ENCODE measurements at regions not wholly inside any gene's neighbourhood (a gene's known extent, or its start where the extent isn't known, plus 50 kb on each side); places are given as distances from the start of the nearest gene placed in this dataset.

GRCh38 chr12:63415357-63415756 is 252.9 kb downstream of the DPY19L2 start:
- Histone ChIP-seq H3K27me3 (replicated peaks; ENCODE audit: insufficient read depth) (no peaks in the 10 kb centered on the region), H3F3A (ENCODE audit: insufficient read depth) (no peaks in the 10 kb centered on the region), H4K20me1 (ENCODE audit: insufficient read depth) (no peaks in the 10 kb centered on the region), H3K4me2 (ENCODE audit: unreplicated experiment) (no peak overlapping the region), H3K79me2 (ENCODE audit: insufficient read depth) (no peaks in the 10 kb centered on the region), H3K9me2 (ENCODE audit: insufficient read depth) (no peaks in the 10 kb centered on the region), H3K4me1 (ENCODE audit: insufficient read depth) (no peaks in the 10 kb centered on the region), H3K9me3 (ENCODE audit: low read depth) (no peaks in the 10 kb centered on the region), H3K9ac (no peak overlapping the region), H3K36me3 (ENCODE audit: low read depth) (no peaks in the 10 kb centered on the region), H3K4me3 (no peak overlapping the region), H2AFZ (no peak overlapping the region), H3K27ac (no peak overlapping the region)
- TF ChIP-seq EZH2 (IDR thresholded peaks at IDR 0.05; ENCODE audit: insufficient read depth, poor library complexity, severe bottlenecking) (no peak), EZH2phosphoT487 (IDR thresholded peaks at IDR 0.05; ENCODE audit: insufficient read depth, low read depth) (no peak)
- in situ Hi-C loops (cut with MboI), result no loop called here
- no peak for DNase-seq
- 65 to 69% methylated on average over 13 of the region's 13 CpGs for whole genome bisulfite sequencing, 2 experiments (ENCODE audit: low coverage in 1 of 2, low lambda C conversion rate in 2 of 2, missing lambda C conversion rate in 2 of 2)

DNA sequence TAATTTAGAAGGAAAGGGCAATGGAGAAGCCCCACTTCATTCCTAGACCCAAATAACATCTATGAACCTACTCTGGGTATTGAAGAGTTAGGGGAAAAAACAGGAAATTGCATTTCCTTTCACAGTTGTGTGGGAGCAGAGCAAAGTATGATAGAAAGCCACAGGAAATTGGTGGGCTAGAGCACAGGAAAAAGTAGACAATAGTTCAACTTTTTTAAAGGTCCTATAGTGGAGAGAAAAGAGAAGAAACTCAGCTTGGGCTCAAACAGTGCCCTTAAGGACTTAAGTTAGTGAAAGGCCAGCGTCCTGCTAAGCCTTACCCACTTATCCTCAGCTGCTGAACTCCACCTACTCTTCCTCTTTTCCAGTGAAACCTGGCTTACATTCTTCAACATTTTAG is 258.1 kb downstream of the DPY19L2 start:
- TF ChIP-seq EZH2phosphoT487 (IDR thresholded peaks at IDR 0.05; ENCODE audit: insufficient read depth, low read depth) (no peak), EZH2 (IDR thresholded peaks at IDR 0.05; ENCODE audit: insufficient read depth, poor library complexity, severe bottlenecking) (no peak)
- Histone ChIP-seq H3K9ac (no peak overlapping the region), H3K36me3 (ENCODE audit: low read depth) (no peaks in the 10 kb centered on the region), H3K4me2 (ENCODE audit: unreplicated experiment) (no peak overlapping the region), H3K9me3 (ENCODE audit: low read depth) (no peaks in the 10 kb centered on the region), H3K4me3 (no peak overlapping the region), H3K27ac (no peak overlapping the region), H2AFZ (no peak overlapping the region), H3K9me2 (ENCODE audit: insufficient read depth) (no peaks in the 10 kb centered on the region), H3K4me1 (ENCODE audit: insufficient read depth) (no peaks in the 10 kb centered on the region), H3K27me3 (replicated peaks; ENCODE audit: insufficient read depth) (0 out of 2 replicates have a peak, but pooled peaks cover 4% of the 10 kb centered on the region), H4K20me1 (ENCODE audit: insufficient read depth) (no peaks in the 10 kb centered on the region), H3F3A (ENCODE audit: insufficient read depth) (no peaks in the 10 kb centered on the region), H3K79me2 (ENCODE audit: insufficient read depth) (no peaks in the 10 kb centered on the region)
- 14 to 26% methylated on average over 1 of the region's 1 CpG for WGBS, 2 experiments (ENCODE audit: low coverage in 1 of 2, low lambda C conversion rate in 2 of 2, missing lambda C conversion rate in 2 of 2)
- DNase-seq, result no peak
- in situ Hi-C loops (cut with MboI), result no loop called here

- Histone ChIP-seq H3K36me3 (ENCODE audit: low read depth) (no peaks in the 10 kb centered on the region), H3K9me2 (ENCODE audit: insufficient read depth) (no peaks in the 10 kb centered on the region), H3K9me3 (ENCODE audit: low read depth) (no peaks in the 10 kb centered on the region), H4K20me1 (ENCODE audit: insufficient read depth) (no peaks in the 10 kb centered on the region), H3K4me1 (ENCODE audit: insufficient read depth) (no peaks in the 10 kb centered on the region), H2AFZ (no peak overlapping the region), H3K4me3 (no peak overlapping the region), H3K79me2 (ENCODE audit: insufficient read depth) (no peaks in the 10 kb centered on the region), H3F3A (ENCODE audit: insufficient read depth) (no peaks in the 10 kb centered on the region), H3K9ac (no peak overlapping the region), H3K27me3 (replicated peaks; ENCODE audit: insufficient read depth) (0 out of 2 replicates have a peak, but pooled peaks cover 4% of the 10 kb centered on the region), H3K27ac (no peak overlapping the region), H3K4me2 (ENCODE audit: unreplicated experiment) (no peak overlapping the region)
- in situ Hi-C loops (cut with MboI), result no loop called here
- DNase-seq, result no peak
- 34 to 39% methylated on average over 2 of the region's 2 CpGs for WGBS, 2 experiments (ENCODE audit: low coverage in 1 of 2, low lambda C conversion rate in 2 of 2, missing lambda C conversion rate in 2 of 2)
- TF ChIP-seq EZH2 (IDR thresholded peaks at IDR 0.05; ENCODE audit: insufficient read depth, poor library complexity, severe bottlenecking) (no peak), EZH2phosphoT487 (IDR thresholded peaks at IDR 0.05; ENCODE audit: insufficient read depth, low read depth) (no peak)
These were observed 255.8 kb upstream of the AVPR1A start for GRCh38 chr12:63406781-63407180.

- Histone ChIP-seq H3K4me1 (ENCODE audit: insufficient read depth) (no peaks in the 10 kb centered on the region), H3K9ac (no peak overlapping the region), H3K36me3 (ENCODE audit: low read depth) (no peaks in the 10 kb centered on the region), H3K27me3 (replicated peaks; ENCODE audit: insufficient read depth) (0 out of 2 replicates have a peak, but pooled peaks cover 4% of the 10 kb centered on the region), H3F3A (ENCODE audit: insufficient read depth) (no peaks in the 10 kb centered on the region), H3K9me3 (ENCODE audit: low read depth) (no peaks in the 10 kb centered on the region), H3K79me2 (ENCODE audit: insufficient read depth) (no peaks in the 10 kb centered on the region), H2AFZ (no peak overlapping the region), H3K4me3 (no peak overlapping the region), H3K4me2 (ENCODE audit: unreplicated experiment) (no peak overlapping the region), H4K20me1 (ENCODE audit: insufficient read depth) (no peaks in the 10 kb centered on the region), H3K27ac (no peak overlapping the region), H3K9me2 (ENCODE audit: insufficient read depth) (no peaks in the 10 kb centered on the region)
- no peak for TF ChIP-seq EZH2 (IDR thresholded peaks at IDR 0.05; ENCODE audit: insufficient read depth, poor library complexity, severe bottlenecking)
- TF ChIP-seq EZH2phosphoT487 (IDR thresholded peaks at IDR 0.05; ENCODE audit: insufficient read depth, low read depth), result no peak
- no peak for DNase-seq
- in situ Hi-C loops (cut with MboI), result no loop called here
- WGBS, 2 experiments (ENCODE audit: low coverage in 1 of 2, low lambda C conversion rate in 2 of 2, missing lambda C conversion rate in 2 of 2), result 0% methylated on average over 1 of the region's 1 CpG
These were observed 253.6 kb upstream of the AVPR1A start for GRCh38 chr12:63404611-63405010.

DNA sequence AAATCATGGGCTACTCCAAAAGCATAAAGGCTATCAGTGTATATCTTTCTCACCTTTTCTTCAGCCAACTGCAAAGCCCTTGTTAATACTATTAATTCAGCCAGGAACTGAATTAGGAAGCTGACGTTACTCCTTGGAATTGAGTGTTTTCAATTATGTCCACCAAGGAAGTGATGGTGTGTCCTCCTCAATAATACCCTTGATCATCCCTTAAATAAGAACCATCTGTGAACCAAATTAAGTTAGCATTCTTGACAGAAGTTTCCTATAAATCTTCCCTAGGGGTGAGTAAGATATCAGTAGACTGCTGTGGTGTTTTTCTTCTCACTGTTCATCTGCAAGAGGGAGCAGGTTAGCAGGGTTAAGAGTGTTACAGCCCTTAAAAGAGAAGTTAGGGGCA is 252.3 kb upstream of the AVPR1A start:
- Histone ChIP-seq H3K79me2 (ENCODE audit: insufficient read depth) (no peaks in the 10 kb centered on the region), H3K9me3 (ENCODE audit: low read depth) (no peaks in the 10 kb centered on the region), H3K4me1 (ENCODE audit: insufficient read depth) (no peaks in the 10 kb centered on the region), H3K9ac (no peak overlapping the region), H3K36me3 (ENCODE audit: low read depth) (no peaks in the 10 kb centered on the region), H4K20me1 (ENCODE audit: insufficient read depth) (no peaks in the 10 kb centered on the region), H3K4me2 (ENCODE audit: unreplicated experiment) (no peak overlapping the region), H3K4me3 (no peak overlapping the region), H3F3A (ENCODE audit: insufficient read depth) (no peaks in the 10 kb centered on the region), H3K27ac (no peak overlapping the region), H3K9me2 (ENCODE audit: insufficient read depth) (no peaks in the 10 kb centered on the region), H3K27me3 (replicated peaks; ENCODE audit: insufficient read depth) (0 out of 2 replicates have a peak, but pooled peaks cover 4% of the 10 kb centered on the region), H2AFZ (no peak overlapping the region)
- no peak for DNase-seq
- in situ Hi-C loops (cut with MboI), result no loop called here
- TF ChIP-seq EZH2 (IDR thresholded peaks at IDR 0.05; ENCODE audit: insufficient read depth, poor library complexity, severe bottlenecking) (no peak), EZH2phosphoT487 (IDR thresholded peaks at IDR 0.05; ENCODE audit: insufficient read depth, low read depth) (no peak)
- 0% methylated on average over 1 of the region's 1 CpG for WGBS, 2 experiments (ENCODE audit: low coverage in 1 of 2, low lambda C conversion rate in 2 of 2, missing lambda C conversion rate in 2 of 2)
